Testis (tissue), 2 donors: ENCODE measurements at regions not wholly inside any gene's neighbourhood (a gene's known extent, or its start where the extent isn't known, plus 50 kb on each side); places are given as distances from the start of the nearest gene placed in this dataset.
"Not testable (repeated sequence)": the region's sequence is repeated elsewhere in the genome, so short reads cannot be mapped to it uniquely, and the experiment has no call there.

Experiments used
- DNase-seq: peaks from one replicate; pipeline ENCODE4 v3.0.0-alpha.2; 2019
- H3K27ac ChIP-seq, 2 donors: fragments of 200-600 bp; sonication (generic); one replicate each; pipeline ENCODE4 v1.5.1; 2019
- H3K27me3 ChIP-seq: fragments of 200-600 bp; sonication (generic); one replicate; pipeline ENCODE4 v1.5.1; 2019
- H3K36me3 ChIP-seq: fragments of 200-600 bp; sonication (generic); one replicate; pipeline ENCODE4 v1.5.1; 2017; ENCODE audit warnings: low read depth; ENCODE audit errors: missing control alignments
- H3K4me1 ChIP-seq: fragments of 200-600 bp; sonication (generic); one replicate; pipeline ENCODE4 v1.5.1; 2019
- H3K4me3 ChIP-seq, 2 donors: fragments of 200-600 bp; sonication (generic); one replicate each; pipeline ENCODE4 v1.5.1; 2017 to 2019
- H3K9me3 ChIP-seq: fragments of 200-600 bp; sonication (generic); one replicate; pipeline ENCODE4 v1.5.1; 2017
- CTCF ChIP-seq, 3 experiments: fragments of 450-650 bp in 2 of 3; fragments of 200-600 bp in 1 of 3; sonication (generic) in 1 of 3; IDR thresholded peaks; one replicate each; pipeline ENCODE4 v1.5.1; 2016 to 2019; ENCODE audit warnings: antibody characterized with exemption in 3 of 3, mild to moderate bottlenecking in 2 of 3, moderate library complexity in 1 of 3
- POLR2A ChIP-seq: fragments of 450-650 bp; IDR thresholded peaks from one replicate; pipeline ENCODE4 v1.6.1; 2017; ENCODE audit warnings: antibody characterized with exemption, mild to moderate bottlenecking, moderate library complexity
- WGBS, 2 donors: methylation state at CpG; one replicate each; pipeline ENCODE4 v1.1.5; 2018; 5-methylcytosine and 5-hydroxymethylcytosine counted together
- intact Hi-C: fragments of 100-400 bp; cut with DNase I; formaldehyde crosslinking; loops from one replicate; pipeline ENCODE4 v1.15.1; 2023; ENCODE audit warnings: low total_unique reads

DNA sequence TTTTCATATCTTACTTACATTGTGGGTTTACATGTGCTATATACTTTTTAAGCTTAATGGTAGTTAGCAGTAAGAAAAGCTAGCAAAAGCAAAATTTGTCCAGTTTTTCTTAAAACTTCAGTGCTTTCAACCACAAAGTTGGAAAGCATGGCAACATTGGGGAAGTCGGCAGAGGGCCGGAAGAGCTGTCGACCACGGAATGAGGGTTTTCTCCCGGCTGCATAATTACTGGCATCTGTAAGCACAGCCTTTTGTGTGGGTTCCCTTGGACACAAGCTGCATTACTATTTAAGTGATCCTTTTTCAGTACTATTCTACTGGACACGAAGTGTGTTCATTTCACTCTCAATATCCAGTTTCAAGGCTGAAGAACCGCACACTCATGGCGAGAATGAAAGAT lies 560.4 kb downstream of the ANKRD50 start:
- no peak overlapping the region for H3K27ac ChIP-seq
- intact Hi-C loops: no loop called here
- no peaks in the 10 kb centered on the region for H3K36me3 ChIP-seq
- H3K4me3 ChIP-seq: no peak overlapping the region
- TF ChIP-seq POLR2A (no peak), CTCF (IDR thresholded peaks at IDR 0.05) (no peak)
- H3K4me1 ChIP-seq: no peaks in the 10 kb centered on the region
- no peaks in the 10 kb centered on the region for H3K9me3 ChIP-seq
- WGBS, 2 donors: 81 to 82% methylated on average over 8 of the region's 8 CpGs
- no peak for DNase-seq
- no peaks in the 10 kb centered on the region for H3K27me3 ChIP-seq

GRCh38 chr4:124155239-124155638 lies 557.3 kb downstream of the ANKRD50 start:
- 71 to 79% methylated on average over 1 of the region's 1 CpG for WGBS, 2 donors

GRCh38 chr4:124157396-124158083 lies 555.0 kb downstream of the ANKRD50 start:
- H3K4me1 ChIP-seq: no peaks in the 10 kb centered on the region
- no peak for TF ChIP-seq POLR2A
- TF ChIP-seq CTCF (IDR thresholded peaks at IDR 0.05): no peak
- intact Hi-C loops: no loop called here
- no peaks in the 10 kb centered on the region for H3K36me3 ChIP-seq
- H3K4me3 ChIP-seq: no peak overlapping the region
- H3K27ac ChIP-seq: no peak overlapping the region
- H3K27me3 ChIP-seq: no peaks in the 10 kb centered on the region
- no peak for DNase-seq
- 82 to 94% methylated on average over 4 of the region's 4 CpGs for WGBS, 2 donors
- no peaks in the 10 kb centered on the region for H3K9me3 ChIP-seq

More at GRCh38 chr4:124155239-124155638, 557.3 kb downstream of the ANKRD50 start:
- no peak for DNase-seq
- TF ChIP-seq CTCF (IDR thresholded peaks at IDR 0.05) (no peak), POLR2A (no peak)
- H3K4me1 ChIP-seq: no peaks in the 10 kb centered on the region
- no peak overlapping the region for H3K4me3 ChIP-seq
- H3K27me3 ChIP-seq: no peaks in the 10 kb centered on the region
- no peak overlapping the region for H3K27ac ChIP-seq
- intact Hi-C loops: no loop called here
- H3K9me3 ChIP-seq: no peaks in the 10 kb centered on the region
- H3K36me3 ChIP-seq: no peaks in the 10 kb centered on the region

DNA sequence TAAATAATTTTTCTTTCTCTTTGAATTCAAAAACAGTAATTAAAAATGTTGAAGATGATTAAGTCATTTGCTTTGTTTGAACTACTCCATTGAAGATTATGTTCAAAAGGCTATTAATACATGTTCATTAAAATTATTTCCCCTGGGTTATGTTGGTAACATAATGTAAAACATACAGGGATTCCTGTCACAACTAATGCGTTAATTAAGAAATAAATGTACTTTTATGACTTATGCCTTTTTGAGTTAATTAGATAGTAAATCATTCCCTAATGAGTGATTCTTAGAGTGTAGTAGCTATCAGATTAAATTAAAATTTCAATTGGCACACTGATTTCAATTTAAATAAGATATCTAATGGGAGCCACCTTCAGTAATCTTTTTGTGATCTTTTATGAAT lies 549.1 kb downstream of the ANKRD50 start:
- Histone ChIP-seq H3K4me3 (no peak overlapping the region), H3K27ac (no peak overlapping the region), H3K36me3 (no peaks in the 10 kb centered on the region), H3K9me3 (no peaks in the 10 kb centered on the region), H3K4me1 (no peaks in the 10 kb centered on the region), H3K27me3 (no peaks in the 10 kb centered on the region)
- TF ChIP-seq POLR2A (no peak), CTCF (IDR thresholded peaks at IDR 0.05) (no peak)
- no peak for DNase-seq
- 95 to 98% methylated on average over 1 of the region's 1 CpG for WGBS, 2 donors
- intact Hi-C loops: no loop called here

- H3K4me1 ChIP-seq: no peaks in the 10 kb centered on the region
- no peak overlapping the region for H3K27ac ChIP-seq
- no peak for TF ChIP-seq POLR2A
- TF ChIP-seq CTCF (IDR thresholded peaks at IDR 0.05): no peak
- 93% methylated on average over 2 of the region's 2 CpGs; no CpG with 5 or more reads in 1 of the 2 donors for WGBS, 2 donors
- no peaks in the 10 kb centered on the region for H3K36me3 ChIP-seq
- no peaks in the 10 kb centered on the region for H3K27me3 ChIP-seq
- H3K9me3 ChIP-seq: no peaks in the 10 kb centered on the region
- DNase-seq: no peak
- intact Hi-C loops: no loop called here
- no peak overlapping the region for H3K4me3 ChIP-seq
These were observed 544.9 kb downstream of the ANKRD50 start for GRCh38 chr4:124167602-124168001.

GRCh38 chr4:124169524-124169923 lies 543.0 kb downstream of the ANKRD50 start:
- H3K27ac ChIP-seq, H3K4me1 ChIP-seq, H3K36me3 ChIP-seq, H3K4me3 ChIP-seq, DNase-seq, H3K27me3 ChIP-seq, intact Hi-C loops, H3K9me3 ChIP-seq: not testable (repeated sequence)
- WGBS, 2 donors: 76 to 88% methylated on average over 1 of the region's 1 CpG
